ENCODE measurements at regions not wholly inside any gene's neighbourhood (a gene's known extent, or its start where the extent isn't known, plus 50 kb on each side); places are given as distances from the start of the nearest gene placed in this dataset.

DNA sequence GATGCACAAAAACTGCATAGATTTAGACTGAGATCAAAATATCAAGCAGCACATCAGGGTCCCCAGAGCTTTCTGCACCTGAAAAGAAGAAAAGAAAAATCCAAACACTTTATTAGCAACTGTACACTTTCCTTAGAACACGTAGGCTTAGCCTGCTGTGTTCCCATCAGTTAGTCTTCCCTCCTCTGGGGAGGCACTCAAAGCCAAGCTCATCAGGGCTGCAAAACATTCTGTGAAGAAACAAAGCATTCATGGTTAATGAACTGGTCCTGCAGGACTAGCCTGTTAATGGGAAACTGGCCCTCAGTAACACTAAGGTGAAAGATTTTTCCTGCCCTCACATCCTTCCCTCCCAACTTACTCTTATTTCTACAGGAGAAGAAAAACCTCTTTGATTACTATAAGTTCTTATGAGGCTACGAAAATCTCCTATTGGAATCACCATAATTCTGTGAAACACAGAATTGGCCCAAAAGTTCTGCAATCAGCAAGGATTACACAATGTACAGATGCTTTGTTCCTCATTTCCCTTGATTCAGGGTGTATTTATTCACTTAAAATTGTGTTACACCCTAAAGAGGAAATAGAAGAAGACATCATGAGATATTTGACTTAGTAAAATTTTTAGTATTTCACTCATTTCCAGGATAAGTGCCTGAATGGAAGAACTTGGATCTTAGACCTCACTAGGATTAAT lies 901.0 kb upstream of the MAP3K7 start:
- H3K27ac ChIP-seq: no peak overlapping the region
- TF ChIP-seq, protein P1, sequence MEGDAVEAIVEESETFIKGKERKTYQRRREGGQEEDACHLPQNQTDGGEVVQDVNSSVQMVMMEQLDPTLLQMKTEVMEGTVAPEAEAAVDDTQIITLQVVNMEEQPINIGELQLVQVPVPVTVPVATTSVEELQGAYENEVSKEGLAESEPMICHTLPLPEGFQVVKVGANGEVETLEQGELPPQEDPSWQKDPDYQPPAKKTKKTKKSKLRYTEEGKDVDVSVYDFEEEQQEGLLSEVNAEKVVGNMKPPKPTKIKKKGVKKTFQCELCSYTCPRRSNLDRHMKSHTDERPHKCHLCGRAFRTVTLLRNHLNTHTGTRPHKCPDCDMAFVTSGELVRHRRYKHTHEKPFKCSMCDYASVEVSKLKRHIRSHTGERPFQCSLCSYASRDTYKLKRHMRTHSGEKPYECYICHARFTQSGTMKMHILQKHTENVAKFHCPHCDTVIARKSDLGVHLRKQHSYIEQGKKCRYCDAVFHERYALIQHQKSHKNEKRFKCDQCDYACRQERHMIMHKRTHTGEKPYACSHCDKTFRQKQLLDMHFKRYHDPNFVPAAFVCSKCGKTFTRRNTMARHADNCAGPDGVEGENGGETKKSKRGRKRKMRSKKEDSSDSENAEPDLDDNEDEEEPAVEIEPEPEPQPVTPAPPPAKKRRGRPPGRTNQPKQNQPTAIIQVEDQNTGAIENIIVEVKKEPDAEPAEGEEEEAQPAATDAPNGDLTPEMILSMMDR (IDR thresholded peaks at IDR 0.05): no peak
- H3K4me3 ChIP-seq: no peak overlapping the region
- no peak for DNase-seq (ENCODE audit: low spot score)

DNA sequence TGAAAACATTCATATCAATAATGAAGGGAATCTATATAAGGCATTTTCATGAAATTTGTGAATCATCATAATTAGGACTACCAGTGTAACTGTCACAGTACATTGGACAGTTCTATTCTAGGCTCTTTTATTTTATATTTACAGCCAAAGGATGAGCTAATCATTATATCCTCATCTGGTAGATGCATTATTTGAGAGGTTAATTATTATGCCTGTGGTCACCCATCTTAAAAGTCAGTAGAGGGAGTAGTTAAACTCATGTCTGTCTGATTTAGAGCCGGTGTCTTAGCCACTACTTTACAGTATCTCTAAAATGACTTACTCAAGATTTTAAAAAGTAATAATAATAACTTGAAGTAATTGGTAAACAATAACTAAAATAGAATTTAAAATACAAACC lies 899.3 kb upstream of the MAP3K7 start:
- H3K4me3 ChIP-seq: no peak overlapping the region

DNA sequence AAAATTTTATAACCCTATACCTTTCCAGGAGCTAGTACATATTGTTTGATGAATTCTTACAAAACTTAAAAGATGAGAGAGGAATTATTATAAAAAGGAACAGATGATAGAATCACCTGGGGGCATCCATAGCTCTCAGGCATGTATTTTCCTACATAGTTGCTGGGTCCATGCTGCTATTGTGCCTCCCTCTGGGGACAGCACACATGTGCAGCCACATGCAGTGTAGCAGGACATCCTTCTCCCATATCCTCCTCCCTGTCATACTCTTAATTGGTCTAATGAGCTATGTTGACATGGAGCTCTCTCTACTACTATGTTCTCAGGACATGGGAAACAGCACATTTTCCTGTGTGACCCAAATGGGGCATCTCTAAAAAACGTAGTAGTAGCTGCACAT lies 898.2 kb upstream of the MAP3K7 start:
- H3K27ac ChIP-seq: no peak overlapping the region
- TF ChIP-seq, protein P1 (IDR thresholded peaks at IDR 0.05): no peak
- DNase-seq (ENCODE audit: low spot score): no peak
- no peak overlapping the region for H3K4me3 ChIP-seq

More for the DNA sequence above, 899.3 kb upstream of the MAP3K7 start:
- TF ChIP-seq, protein P1 (IDR thresholded peaks at IDR 0.05): no peak
- H3K27ac ChIP-seq: no peak overlapping the region
- no peak for DNase-seq (ENCODE audit: low spot score)

DNA sequence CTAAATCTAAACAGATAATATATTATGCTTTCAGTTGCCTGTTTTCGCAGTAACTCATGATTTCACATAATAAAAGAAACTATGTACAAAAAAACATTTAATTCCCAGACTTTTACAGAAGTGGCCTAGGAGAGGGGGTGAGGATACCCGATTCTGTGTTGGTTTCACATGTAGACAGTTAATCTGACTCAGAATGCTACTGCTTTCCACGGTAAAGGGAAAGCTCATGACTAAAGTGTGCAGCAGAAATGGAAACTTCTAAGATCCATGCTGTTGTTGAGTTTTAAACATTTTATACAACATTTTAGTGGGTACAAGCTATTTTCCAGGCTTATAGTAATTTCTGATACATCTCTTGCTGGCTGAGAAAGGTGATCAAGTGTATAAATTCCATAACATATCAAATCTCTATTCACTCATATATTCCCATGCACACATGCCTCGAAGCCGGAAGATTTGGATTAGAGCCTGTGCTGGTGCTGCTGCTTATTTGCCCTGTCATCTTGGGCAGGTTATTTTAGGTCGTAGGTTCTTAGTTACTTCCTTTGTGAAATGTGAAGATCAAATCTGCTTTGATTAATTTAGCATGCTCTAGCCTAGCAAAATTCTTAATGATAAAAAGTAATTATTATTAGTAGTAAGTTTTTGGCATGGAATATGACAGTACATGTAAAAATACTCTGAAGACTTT lies 896.7 kb upstream of the MAP3K7 start:
- TF ChIP-seq, protein P1 (IDR thresholded peaks at IDR 0.05): no peak
- no peak for DNase-seq (ENCODE audit: low spot score)
- no peak overlapping the region for H3K4me3 ChIP-seq
- no peak overlapping the region for H3K27ac ChIP-seq

DNA sequence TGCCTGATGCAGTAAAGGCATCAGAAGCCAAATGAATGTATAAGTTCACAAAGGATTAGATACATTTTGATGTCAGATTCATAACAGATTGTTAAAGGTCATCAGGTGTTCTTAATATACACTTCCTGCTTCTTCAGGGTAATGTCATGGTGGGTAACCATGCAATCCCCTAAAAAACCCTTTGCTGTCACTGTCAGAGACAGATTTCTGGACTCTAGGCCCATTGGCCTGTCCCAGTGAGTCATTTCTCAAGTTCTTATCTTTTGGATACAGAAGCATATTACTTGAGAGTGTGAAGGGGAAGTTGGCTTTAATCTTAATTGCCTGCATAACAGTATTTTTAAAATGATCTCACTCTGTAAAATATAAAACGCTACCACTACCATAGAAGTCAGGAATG lies 895.6 kb upstream of the MAP3K7 start:
- TF ChIP-seq, protein P1 (IDR thresholded peaks at IDR 0.05): no peak

DNA sequence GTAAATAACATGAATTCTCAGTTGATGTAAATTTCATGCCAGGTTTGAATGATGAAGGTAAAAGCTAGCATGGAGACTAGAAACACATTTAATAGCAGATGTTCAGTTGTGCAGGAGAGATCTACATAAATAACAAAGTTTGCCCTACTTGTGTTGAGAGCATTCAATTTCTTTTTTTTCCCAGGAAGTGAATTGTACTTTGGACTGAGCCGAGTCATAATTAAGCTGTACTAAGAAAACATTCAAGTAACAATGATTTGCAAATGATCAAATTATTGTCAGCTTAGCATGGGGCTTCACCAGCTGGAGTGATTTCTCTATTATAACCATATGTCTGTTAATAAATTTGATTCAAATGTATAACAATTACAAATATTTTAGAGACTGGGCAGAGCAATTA lies 893.5 kb upstream of the MAP3K7 start:
- TF ChIP-seq, protein P1 (IDR thresholded peaks at IDR 0.05): no peak
- Histone ChIP-seq H3K4me3 (no peak overlapping the region), H3K27ac (no peak overlapping the region)
- DNase-seq (ENCODE audit: low spot score): no peak

More for the DNA sequence above, 895.6 kb upstream of the MAP3K7 start:
- DNase-seq (ENCODE audit: low spot score): no peak
- Histone ChIP-seq H3K27ac (no peak overlapping the region), H3K4me3 (no peak overlapping the region)

DNA sequence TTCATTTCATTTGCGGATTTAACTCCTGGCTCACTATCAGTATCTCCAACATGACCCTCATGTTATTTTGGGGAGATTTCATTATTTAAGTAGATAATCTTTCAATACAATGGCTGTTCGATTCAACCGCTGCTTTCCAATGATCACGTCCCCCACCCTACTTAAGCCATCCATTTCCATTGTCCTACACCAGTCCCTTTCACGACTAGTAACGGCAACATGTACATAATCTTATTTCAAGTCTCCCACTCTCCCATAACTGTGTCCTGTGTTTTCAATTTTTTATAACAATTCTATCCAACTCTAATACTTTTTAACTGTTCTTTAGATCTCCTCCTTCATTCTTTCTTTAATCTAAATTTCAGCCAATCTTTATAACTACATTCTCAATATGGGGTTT lies 890.8 kb upstream of the MAP3K7 start:
- Histone ChIP-seq H3K4me3 (no peak overlapping the region), H3K27ac (no peak overlapping the region)
- DNase-seq (ENCODE audit: low spot score): no peak
- TF ChIP-seq, protein P1 (IDR thresholded peaks at IDR 0.05): no peak
